SK-N-SH treated with all-trans-retinoic acid at 6 μM for 48 hours (cell line): ENCODE measurements at regions not wholly inside any gene's neighbourhood (a gene's known extent, or its start where the extent isn't known, plus 50 kb on each side); places are given as distances from the start of the nearest gene placed in this dataset.

ENCODE experiments used
- ATAC-seq: fragments of 200-7000 bp; cut with Tn5 transposase; 3 replicates; pipeline ENCODE4 v1.9.1; 2020; ENCODE audit warnings: mild to moderate bottlenecking, moderate library complexity
- ARNTL ChIP-seq: fragments of 450-650 bp; formaldehyde crosslinking; IDR thresholded peaks from 2 replicates; pipeline ENCODE4 v1.5.0; 2020; ENCODE audit warnings: low read depth, mild to moderate bottlenecking, moderate library complexity, borderline replicate concordance
- BACH2 ChIP-seq: fragments of 250-450 bp; sonication (Bioruptor Pico); IDR thresholded peaks from 2 replicates; pipeline ENCODE4 v1.9.0; 2021; ENCODE audit warnings: mild to moderate bottlenecking, borderline replicate concordance
- CREB5 ChIP-seq: fragments of 250-450 bp; sonication (Bioruptor Pico); IDR thresholded peaks from 2 replicates; pipeline ENCODE4 v1.5.1; 2020; ENCODE audit warnings: low read depth, mild to moderate bottlenecking, moderate library complexity
- CSDC2 ChIP-seq: fragments of 250-450 bp; sonication (Bioruptor Pico); IDR thresholded peaks from 2 replicates; pipeline ENCODE4 v1.5.0; 2020; ENCODE audit warnings: mild to moderate bottlenecking, moderate library complexity
- CSRNP3 ChIP-seq: fragments of 250-450 bp; sonication (Bioruptor Pico); IDR thresholded peaks from 2 replicates; pipeline ENCODE4 v1.5.1; 2021; ENCODE audit warnings: mild to moderate bottlenecking, moderate library complexity
- ESRRG ChIP-seq: fragments of 250-450 bp; sonication (Bioruptor Pico); IDR thresholded peaks from 2 replicates; pipeline ENCODE4 v1.6.1; 2021; ENCODE audit warnings: mild to moderate bottlenecking
- GLIS3 ChIP-seq: fragments of 250-450 bp; sonication (Bioruptor Pico); IDR thresholded peaks from 2 replicates; pipeline ENCODE4 v1.5.0; 2020; ENCODE audit warnings: mild to moderate bottlenecking, moderate library complexity
- ISL1 ChIP-seq: fragments of 250-450 bp; sonication (Bioruptor Pico); IDR thresholded peaks from 2 replicates; pipeline ENCODE4 v2.1.2; 2022; ENCODE audit warnings: mild to moderate bottlenecking, moderate library complexity
- OSR1 ChIP-seq: fragments of 250-450 bp; sonication (Bioruptor Pico); IDR thresholded peaks from 2 replicates; pipeline ENCODE4 v1.8.0; 2022; ENCODE audit warnings: moderate library complexity, mild to moderate bottlenecking, inconsistent platforms
- PATZ1 ChIP-seq: fragments of 250-450 bp; sonication (Bioruptor Pico); IDR thresholded peaks from 2 replicates; pipeline ENCODE4 v1.8.0; 2020; ENCODE audit warnings: mild to moderate bottlenecking, moderate library complexity, borderline replicate concordance
- POU6F1 ChIP-seq: fragments of 250-450 bp; sonication (Bioruptor Pico); IDR thresholded peaks from 2 replicates; pipeline ENCODE4 v1.8.0; 2021; ENCODE audit warnings: low read depth, mild to moderate bottlenecking, moderate library complexity, borderline replicate concordance
- PPARA ChIP-seq: fragments of 250-450 bp; sonication (Bioruptor Pico); IDR thresholded peaks from 2 replicates; pipeline ENCODE4 v1.5.0; 2020; ENCODE audit warnings: mild to moderate bottlenecking, borderline replicate concordance
- RARB ChIP-seq: fragments of 250-450 bp; sonication (Bioruptor Pico); IDR thresholded peaks from 2 replicates; pipeline ENCODE4 v1.8.0; 2021; ENCODE audit warnings: mild to moderate bottlenecking, moderate library complexity
- SNAI2 ChIP-seq: fragments of 250-450 bp; sonication (Bioruptor Pico); IDR thresholded peaks from 2 replicates; pipeline ENCODE4 v1.5.0; 2020; ENCODE audit warnings: mild to moderate bottlenecking, moderate library complexity
- TOX ChIP-seq: fragments of 250-450 bp; sonication (Bioruptor Pico); IDR thresholded peaks from 2 replicates; pipeline ENCODE4 v1.8.0; 2021; ENCODE audit warnings: mild to moderate bottlenecking, moderate library complexity, borderline replicate concordance
- TSHZ2 ChIP-seq: fragments of 250-450 bp; sonication (Bioruptor Pico); IDR thresholded peaks from 2 replicates; pipeline ENCODE4 v1.5.0; 2020; ENCODE audit warnings: mild to moderate bottlenecking, moderate library complexity
- ZC3H10 ChIP-seq: fragments of 250-450 bp; sonication (Bioruptor Pico); IDR thresholded peaks from 2 replicates; pipeline ENCODE4 v1.5.1; 2021; ENCODE audit warnings: mild to moderate bottlenecking, moderate library complexity
- ZFP3 ChIP-seq: fragments of 250-450 bp; sonication (Bioruptor Pico); IDR thresholded peaks from 2 replicates; pipeline ENCODE4 v1.5.0; 2020; ENCODE audit warnings: mild to moderate bottlenecking, moderate library complexity
- ZFP30 ChIP-seq: fragments of 450-650 bp; formaldehyde crosslinking; IDR thresholded peaks from 2 replicates; pipeline ENCODE4 v1.5.0; 2022; ENCODE audit warnings: mild to moderate bottlenecking, moderate library complexity
- ZNF70 ChIP-seq: fragments of 450-650 bp; formaldehyde crosslinking; IDR thresholded peaks from 2 replicates; pipeline ENCODE4 v1.5.0; 2020; ENCODE audit warnings: mild to moderate bottlenecking, moderate library complexity
- ZNF8 ChIP-seq: fragments of 450-650 bp; formaldehyde crosslinking; IDR thresholded peaks from 2 replicates; pipeline ENCODE4 v1.5.0; 2020; ENCODE audit warnings: mild to moderate bottlenecking, moderate library complexity

GRCh38 chr12:108035372-108035771, 93.7 kb upstream of the WSCD2 start:
- no peak for ATAC-seq

GRCh38 chr12:108037960-108038359, 91.1 kb upstream of the WSCD2 start:
- no peak for ATAC-seq
- TF ChIP-seq ZC3H10 (CRISPR knock-in tag) (no peak), TSHZ2 (CRISPR knock-in tag) (no peak), ARNTL (CRISPR knock-in tag) (no peak), PPARA (CRISPR knock-in tag) (no peak), TOX (CRISPR knock-in tag) (no peak), ZFP3 (CRISPR knock-in tag) (no peak)

More at GRCh38 chr12:108035372-108035771, 93.7 kb upstream of the WSCD2 start:
- TF ChIP-seq CREB5 (CRISPR knock-in tag) (no peak), ISL1 (no peak), ARNTL (CRISPR knock-in tag) (no peak), ESRRG (no peak), ZC3H10 (CRISPR knock-in tag) (no peak), BACH2 (CRISPR knock-in tag) (no peak), OSR1 (CRISPR knock-in tag) (no peak), ZFP3 (CRISPR knock-in tag) (no peak), ZFP30 (CRISPR knock-in tag) (no peak), PATZ1 (CRISPR knock-in tag) (no peak), RARB (CRISPR knock-in tag) (no peak), CSRNP3 (CRISPR knock-in tag) (no peak), ZNF70 (no peak), TSHZ2 (CRISPR knock-in tag) (no peak), PPARA (CRISPR knock-in tag) (no peak), GLIS3 (CRISPR knock-in tag) (no peak), SNAI2 (no peak), POU6F1 (CRISPR knock-in tag) (no peak), CSDC2 (CRISPR knock-in tag) (no peak), ZNF8 (no peak)
